SU-DHL-6 (cell line): ENCODE measurements at regions not wholly inside any gene's neighbourhood (a gene's known extent, or its start where the extent isn't known, plus 50 kb on each side); places are given as distances from the start of the nearest gene placed in this dataset.

Experiments
- CTCF ChIP-seq: fragments of 200-600 bp; sonication (generic); IDR thresholded peaks from one replicate; pipeline ENCODE4 v1.5.1; 2017; ENCODE audit warnings: antibody characterized with exemption, mild to moderate bottlenecking, low read length, moderate library complexity; ENCODE audit not compliant: insufficient read depth, poor library complexity, severe bottlenecking
- EZH2phosphoT487 ChIP-seq: fragments of 200-600 bp; sonication (generic), shearing (Covaris generic); conservative IDR thresholded peaks from 2 replicates; pipeline ENCODE4 v1.6.1; 2018; ENCODE audit warnings: mild to moderate bottlenecking, antibody characterized with exemption, low read length, moderate library complexity, mixed read lengths

DNA sequence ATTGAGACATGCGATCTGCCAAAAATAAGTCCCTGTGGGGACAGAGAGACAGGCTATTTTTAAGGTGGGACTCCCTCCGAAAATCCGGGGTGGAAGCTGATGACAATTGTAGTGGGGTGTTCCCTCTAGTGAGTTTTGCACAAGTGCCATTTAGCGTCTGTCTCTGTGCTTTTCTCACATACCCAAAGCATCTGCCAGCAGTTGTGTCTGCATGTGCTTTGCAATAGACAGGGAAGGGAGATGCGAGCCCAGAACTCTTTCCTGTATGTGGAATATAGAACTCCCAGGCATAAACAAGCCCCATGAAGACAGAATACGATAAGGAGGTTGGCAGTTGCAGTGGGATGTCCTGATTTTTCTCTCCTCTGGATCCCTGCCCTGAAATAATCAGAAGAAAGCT lies 282.7 kb upstream of the XYLT1 start:
- TF ChIP-seq CTCF (no peak), EZH2phosphoT487 (no peak)
